Caco-2 (cell line): ENCODE measurements at regions not wholly inside any gene's neighbourhood (a gene's known extent, or its start where the extent isn't known, plus 50 kb on each side); places are given as distances from the start of the nearest gene placed in this dataset.

ENCODE experiments used
- BruUV-seq: library from RNA; stranded (reverse); fragments of 400-500 nt; replicated peaks from 2 replicates; lab custom pipeline; 2021; lab: Mats Ljungman, UMichigan
- CTCF ChIA-PET: fragments of 300-600 bp; sonication (Branson Sonifier 250); formaldehyde crosslinking; loops from one replicate; lab custom pipeline; 2022; ENCODE audit warnings: antibody characterized with exemption; lab: Charles Lee
- POLR2A ChIA-PET: fragments of 300-600 bp; sonication (Branson Sonifier 250); formaldehyde crosslinking; loops from one replicate; lab custom pipeline; 2022; ENCODE audit warnings: antibody characterized with exemption; lab: Charles Lee
- DNase-seq, 2 experiments: peaks; one replicate each; pipeline versions ENCODE4 v3.0.0 to v3.0.0-alpha.2; 2020 to 2022
- H3K27me3 ChIP-seq: replicated peaks from 2 replicates; pipeline ENCODE4 v1.6.0; 2011; ENCODE audit warnings: low read length; ENCODE audit not compliant: control insufficient read depth, insufficient read depth
- H3K36me3 ChIP-seq: 2 replicates; pipeline ENCODE4 v1.5.1; 2011; ENCODE audit warnings: low read length; ENCODE audit not compliant: control insufficient read depth, insufficient read depth
- H3K4me1 ChIP-seq: fragments of 250-450 bp; sonication (Bioruptor Pico); 2 replicates; pipeline ENCODE4 v1.5.1; 2020; ENCODE audit warnings: mild to moderate bottlenecking
- H3K4me3 ChIP-seq: 2 replicates; pipeline ENCODE4 v1.5.1; 2011; ENCODE audit warnings: low read depth, mild to moderate bottlenecking, control low read depth, low read length
- H3K9me3 ChIP-seq: fragments of 250-450 bp; sonication (Bioruptor Pico); 2 replicates; pipeline ENCODE4 v1.5.1; 2020; ENCODE audit warnings: mild to moderate bottlenecking, moderate library complexity
- H3K27ac Mint-ChIP-seq: one replicate; pipeline ENCODE4 v1.8.0; 2022; ENCODE audit warnings: mixed read lengths; ENCODE audit not compliant: unreplicated experiment
- H3K27me3 Mint-ChIP-seq: one replicate; pipeline ENCODE4 v1.8.0; 2022; ENCODE audit warnings: mixed read lengths; ENCODE audit not compliant: insufficient read depth, unreplicated experiment
- H3K36me3 Mint-ChIP-seq: one replicate; pipeline ENCODE4 v1.8.0; 2022; ENCODE audit warnings: mild to moderate bottlenecking, mixed read lengths; ENCODE audit not compliant: insufficient read depth, unreplicated experiment
- H3K4me1 Mint-ChIP-seq: one replicate; pipeline ENCODE4 v1.8.0; 2022; ENCODE audit warnings: low read depth, mixed read lengths; ENCODE audit not compliant: unreplicated experiment
- H3K4me3 Mint-ChIP-seq: one replicate; pipeline ENCODE4 v1.8.0; 2022; ENCODE audit warnings: mild to moderate bottlenecking, moderate library complexity, mixed read lengths; ENCODE audit not compliant: unreplicated experiment
- H3K9me3 Mint-ChIP-seq: one replicate; pipeline ENCODE4 v1.8.0; 2022; ENCODE audit warnings: mixed read lengths; ENCODE audit not compliant: unreplicated experiment
- CTCF ChIP-seq, 2 experiments: fragments of 200-600 bp in 1 of 2; IDR thresholded peaks; 1 replicate in 1 of 2; 2 replicates in 1 of 2; pipeline versions ENCODE4 v1.5.1 to v1.8.0; 2011 to 2022; ENCODE audit warnings: antibody characterized with exemption in 1 of 2, control low read depth in 1 of 2, inconsistent platforms in 1 of 2, low read depth in 1 of 2, low read length in 1 of 2, mild to moderate bottlenecking in 1 of 2, moderate library complexity in 1 of 2; ENCODE audit not compliant: insufficient read depth in 1 of 2, severe bottlenecking in 1 of 2, unreplicated experiment in 1 of 2
- intact Hi-C: fragments of 100-400 bp; cut with micrococcal nuclease; formaldehyde crosslinking; loops from one replicate; pipeline ENCODE4 v1.10.0; 2022; ENCODE audit not compliant: unreplicated experiment

GRCh38 chr2:19496646-19497045, 138.2 kb upstream of the OSR1 start:
- no TSS peak for BruUV-seq
- Mint-ChIP-seq H3K9me3 (no peaks in the 10 kb centered on the region), H3K27ac (no peak overlapping the region), H3K4me3 (no peak overlapping the region), H3K36me3 (no peaks in the 10 kb centered on the region), H3K4me1 (no peaks in the 10 kb centered on the region), H3K27me3 (peaks cover 3% of the 10 kb centered on the region)
- H3K4me3 ChIP-seq, result no peak overlapping the region
- POLR2A ChIA-PET, result no interaction called here
- H3K27me3 ChIP-seq, result no peaks in the 10 kb centered on the region
- no peak for DNase-seq
- no peaks in the 10 kb centered on the region for H3K9me3 ChIP-seq
- no peaks in the 10 kb centered on the region for H3K36me3 ChIP-seq
- no peaks in the 10 kb centered on the region for H3K4me1 ChIP-seq
- CTCF ChIA-PET, result no interaction called here
- TF ChIP-seq CTCF (IDR thresholded peaks at IDR 0.05; ENCODE audit: insufficient read depth in 1 of 2, low read depth in 1 of 2, low read length in 1 of 2, severe bottlenecking in 1 of 2, unreplicated experiment in 1 of 2), result no peak
- intact Hi-C loops, result no loop called here

DNA sequence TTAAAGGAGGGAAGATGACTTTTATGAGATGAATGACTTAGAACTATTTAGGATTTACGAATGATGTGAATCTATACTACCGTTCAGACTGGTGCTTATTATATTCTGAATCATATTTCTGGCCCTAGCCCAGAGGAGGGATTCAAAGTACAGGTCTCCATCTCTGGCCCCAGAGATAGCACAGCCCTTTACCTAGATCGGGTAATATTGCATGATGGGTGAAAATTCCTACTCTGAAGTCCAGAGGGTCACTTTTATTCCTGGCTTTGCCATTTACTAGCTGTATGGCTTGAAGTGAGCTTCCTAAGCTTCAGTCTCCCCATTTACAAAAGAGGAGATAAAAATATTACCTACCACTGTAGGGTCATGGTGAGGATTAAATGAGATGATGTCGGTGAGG, 135.8 kb upstream of the OSR1 start:
- CTCF ChIA-PET, result interaction anchor here (0.6 kb wide), 1 partner anchor 169 kb away, joined by 3 read pairs; no protein-coding TSS in a partner anchor
- Histone ChIP-seq H3K36me3 (no peaks in the 10 kb centered on the region), H3K4me1 (no peaks in the 10 kb centered on the region), H3K4me3 (no peak overlapping the region), H3K27me3 (no peaks in the 10 kb centered on the region), H3K9me3 (no peaks in the 10 kb centered on the region)
- DNase-seq, result no peak
- H3K4me1 Mint-ChIP-seq, result no peaks in the 10 kb centered on the region
- no peaks in the 10 kb centered on the region for H3K36me3 Mint-ChIP-seq
- no peak for TF ChIP-seq CTCF (IDR thresholded peaks at IDR 0.05; ENCODE audit: insufficient read depth in 1 of 2, low read depth in 1 of 2, low read length in 1 of 2, severe bottlenecking in 1 of 2, unreplicated experiment in 1 of 2)
- POLR2A ChIA-PET, result no interaction called here
- BruUV-seq, result no TSS peak
- intact Hi-C loops, result no loop called here
- no peak overlapping the region for H3K4me3 Mint-ChIP-seq
- H3K9me3 Mint-ChIP-seq, result no peaks in the 10 kb centered on the region
- H3K27ac Mint-ChIP-seq, result no peak overlapping the region
- H3K27me3 Mint-ChIP-seq, result peaks cover 3% of the 10 kb centered on the region

DNA sequence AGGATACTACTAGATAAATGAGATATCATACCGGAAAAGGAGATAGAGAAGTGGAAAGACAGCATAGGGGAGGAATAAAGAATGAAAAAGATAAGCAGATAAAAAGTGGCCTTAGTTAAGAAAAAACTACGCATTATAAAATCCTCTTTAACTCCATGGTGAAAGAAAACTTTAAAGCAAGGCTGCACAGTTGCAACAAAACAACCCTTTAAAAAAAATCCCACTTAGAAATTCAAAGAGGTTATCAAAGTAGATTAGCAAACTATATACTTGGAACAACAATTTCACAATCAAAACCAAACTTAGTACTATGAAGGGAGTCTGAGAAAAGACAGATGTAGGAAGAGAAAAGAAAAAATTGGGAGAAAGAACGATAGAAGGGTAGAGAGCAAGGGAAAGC, 133.4 kb upstream of the OSR1 start:
- CTCF ChIA-PET, result no interaction called here
- no peaks in the 10 kb centered on the region for H3K4me1 Mint-ChIP-seq
- H3K36me3 ChIP-seq, result no peaks in the 10 kb centered on the region
- H3K27ac Mint-ChIP-seq, result no peak overlapping the region
- no peak for TF ChIP-seq CTCF (IDR thresholded peaks at IDR 0.05; ENCODE audit: insufficient read depth in 1 of 2, low read depth in 1 of 2, low read length in 1 of 2, severe bottlenecking in 1 of 2, unreplicated experiment in 1 of 2)
- peaks cover 4% of the 10 kb centered on the region; the same call in 1 of the 2 replicates for H3K4me1 ChIP-seq
- intact Hi-C loops, result no loop called here
- no peaks in the 10 kb centered on the region for H3K9me3 Mint-ChIP-seq
- no peak overlapping the region for H3K4me3 ChIP-seq
- no peaks in the 10 kb centered on the region for H3K27me3 ChIP-seq
- no peaks in the 10 kb centered on the region for H3K36me3 Mint-ChIP-seq
- no peak overlapping the region for H3K4me3 Mint-ChIP-seq
- DNase-seq, result no peak
- POLR2A ChIA-PET, result no interaction called here
- no peaks in the 10 kb centered on the region for H3K27me3 Mint-ChIP-seq
- BruUV-seq, result no TSS peak
- no peaks in the 10 kb centered on the region for H3K9me3 ChIP-seq
